ENCODE measurements at regions not wholly inside any gene's neighbourhood (a gene's known extent, or its start where the extent isn't known, plus 50 kb on each side); places are given as distances from the start of the nearest gene placed in this dataset.

DNA sequence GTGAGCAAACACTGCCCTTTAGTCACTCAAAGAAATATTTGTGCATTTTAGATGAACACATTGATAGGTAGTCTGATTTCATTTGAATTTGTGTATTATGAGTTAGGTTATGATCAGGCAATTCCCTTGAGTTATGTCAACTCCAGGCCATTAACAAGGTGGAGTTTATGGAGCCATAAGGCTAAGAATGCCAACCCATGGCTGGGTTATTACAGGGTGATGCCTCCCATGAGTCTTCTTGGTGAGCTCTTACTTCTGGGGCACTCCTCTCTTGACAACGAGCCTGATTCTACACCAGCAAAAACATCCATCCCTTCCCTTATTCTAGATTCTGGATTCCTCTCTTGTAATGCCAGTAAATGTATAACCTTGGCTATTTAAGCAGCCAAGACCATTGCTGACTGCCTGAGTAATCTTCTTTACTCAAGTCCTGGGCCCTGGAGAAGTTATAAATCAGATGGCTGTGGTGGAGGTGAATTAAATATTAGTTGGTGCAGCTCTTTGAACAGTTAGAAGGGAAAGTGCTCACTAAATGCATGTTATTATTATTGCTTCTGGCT is 645.7 kb upstream of the TENM4 start:
- ATAC-seq (ENCODE audit: poor library complexity) (no peak), DNase-seq (no peak)
- H3K4me3 ChIP-seq (ENCODE audit: low read length), result no peak overlapping the region
- ChIA-PET CTCF (no interaction called here), POLR2A (no interaction called here)
- H3K9me3 Mint-ChIP-seq, result peaks cover under 1% of the 10 kb centered on the region
- H3K4me1 Mint-ChIP-seq (ENCODE audit: low read depth), result no peaks in the 10 kb centered on the region
- H3K4me1 ChIP-seq (ENCODE audit: insufficient read depth, low read length), result no peaks in the 10 kb centered on the region
- H3K4me3 Mint-ChIP-seq, result no peak overlapping the region
- H3K9me3 ChIP-seq (ENCODE audit: control insufficient read depth in 1 of 2, insufficient read depth in 1 of 2, low read length in 2 of 2), result peaks cover 0 to 5% of the 10 kb centered on the region in 2 experiments
- H3K27ac ChIP-seq (ENCODE audit: low read depth in 1 of 2, low read length in 2 of 2), result no peak overlapping the region
- H3K36me3 ChIP-seq (ENCODE audit: insufficient read depth, low read length), result no peaks in the 10 kb centered on the region
- H3K27ac Mint-ChIP-seq, result no peak overlapping the region
- TF ChIP-seq, protein P1, sequence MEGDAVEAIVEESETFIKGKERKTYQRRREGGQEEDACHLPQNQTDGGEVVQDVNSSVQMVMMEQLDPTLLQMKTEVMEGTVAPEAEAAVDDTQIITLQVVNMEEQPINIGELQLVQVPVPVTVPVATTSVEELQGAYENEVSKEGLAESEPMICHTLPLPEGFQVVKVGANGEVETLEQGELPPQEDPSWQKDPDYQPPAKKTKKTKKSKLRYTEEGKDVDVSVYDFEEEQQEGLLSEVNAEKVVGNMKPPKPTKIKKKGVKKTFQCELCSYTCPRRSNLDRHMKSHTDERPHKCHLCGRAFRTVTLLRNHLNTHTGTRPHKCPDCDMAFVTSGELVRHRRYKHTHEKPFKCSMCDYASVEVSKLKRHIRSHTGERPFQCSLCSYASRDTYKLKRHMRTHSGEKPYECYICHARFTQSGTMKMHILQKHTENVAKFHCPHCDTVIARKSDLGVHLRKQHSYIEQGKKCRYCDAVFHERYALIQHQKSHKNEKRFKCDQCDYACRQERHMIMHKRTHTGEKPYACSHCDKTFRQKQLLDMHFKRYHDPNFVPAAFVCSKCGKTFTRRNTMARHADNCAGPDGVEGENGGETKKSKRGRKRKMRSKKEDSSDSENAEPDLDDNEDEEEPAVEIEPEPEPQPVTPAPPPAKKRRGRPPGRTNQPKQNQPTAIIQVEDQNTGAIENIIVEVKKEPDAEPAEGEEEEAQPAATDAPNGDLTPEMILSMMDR (IDR thresholded peaks at IDR 0.05), result no peak
- no peaks in the 10 kb centered on the region for H3K36me3 Mint-ChIP-seq (ENCODE audit: low read depth)
- intact Hi-C loops (cut with DNase I, micrococcal nuclease), result no loop called here
- H3K27me3 Mint-ChIP-seq, result no peaks in the 10 kb centered on the region
- no peaks in the 10 kb centered on the region for H3K27me3 ChIP-seq (ENCODE audit: control insufficient read depth in 1 of 2, insufficient read depth in 2 of 2, low read length in 2 of 2)

DNA sequence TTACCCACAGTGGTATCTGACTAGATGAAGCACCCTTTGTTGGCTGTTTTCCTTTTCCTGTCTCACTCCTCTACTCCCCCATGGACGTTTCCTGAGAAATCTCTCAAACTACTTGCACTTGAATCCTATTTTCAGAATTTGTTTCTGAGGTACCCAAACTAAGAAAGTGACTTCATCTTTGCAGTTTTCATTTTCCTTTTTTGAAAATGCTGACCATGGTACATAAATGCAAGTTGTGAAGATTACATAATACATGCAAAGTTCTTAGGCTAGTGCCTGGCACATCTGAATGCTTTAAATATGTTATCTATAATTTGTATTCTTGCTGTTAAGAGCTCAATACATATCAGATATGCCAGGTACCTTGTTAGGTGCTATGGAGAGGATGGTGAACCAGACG is 644.7 kb upstream of the TENM4 start:
- Histone ChIP-seq H3K4me3 (ENCODE audit: low read length) (no peak overlapping the region), H3K9me3 (ENCODE audit: control insufficient read depth in 1 of 2, insufficient read depth in 1 of 2, low read length in 2 of 2) (peaks cover 0 to 5% of the 10 kb centered on the region in 2 experiments), H3K27ac (ENCODE audit: low read depth in 1 of 2, low read length in 2 of 2) (no peak overlapping the region), H3K4me1 (ENCODE audit: insufficient read depth, low read length) (no peaks in the 10 kb centered on the region), H3K36me3 (ENCODE audit: insufficient read depth, low read length) (no peaks in the 10 kb centered on the region), H3K27me3 (ENCODE audit: control insufficient read depth in 1 of 2, insufficient read depth in 2 of 2, low read length in 2 of 2) (no peaks in the 10 kb centered on the region)
- H3K27ac Mint-ChIP-seq, result no peak overlapping the region
- no peak overlapping the region for H3K4me3 Mint-ChIP-seq
- peaks cover 4% of the 10 kb centered on the region for H3K9me3 Mint-ChIP-seq
- no peaks in the 10 kb centered on the region for H3K36me3 Mint-ChIP-seq (ENCODE audit: low read depth)
- TF ChIP-seq, protein P1 (IDR thresholded peaks at IDR 0.05), result no peak
- no peaks in the 10 kb centered on the region for H3K27me3 Mint-ChIP-seq
- ChIA-PET CTCF (no interaction called here), POLR2A (no interaction called here)
- ATAC-seq (ENCODE audit: poor library complexity) (no peak), DNase-seq (no peak)
- H3K4me1 Mint-ChIP-seq (ENCODE audit: low read depth), result no peaks in the 10 kb centered on the region
- intact Hi-C loops (cut with DNase I, micrococcal nuclease), result no loop called here

DNA sequence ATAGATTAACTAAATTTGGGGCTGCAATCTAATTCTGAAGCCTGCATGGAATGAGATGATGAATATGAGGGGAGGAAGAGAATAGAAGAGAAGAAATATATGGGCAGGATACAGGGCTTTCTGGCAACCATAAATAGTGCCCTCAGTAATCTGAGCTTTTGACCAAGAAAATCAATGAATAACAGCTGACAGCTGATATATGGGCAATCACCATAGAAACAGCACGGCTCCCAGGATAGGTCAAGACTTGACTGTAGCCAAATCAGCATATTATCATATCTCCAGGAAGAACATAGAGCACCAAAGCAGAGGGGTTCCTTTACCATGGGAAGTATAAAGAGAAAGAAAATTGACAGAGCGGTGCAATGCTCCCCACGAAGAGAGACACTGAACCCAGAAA is 643.8 kb upstream of the TENM4 start:
- POLR2A ChIA-PET, result no interaction called here
- Mint-ChIP-seq H3K9me3 (peaks cover 4% of the 10 kb centered on the region), H3K27me3 (no peaks in the 10 kb centered on the region), H3K27ac (no peak overlapping the region), H3K4me3 (no peak overlapping the region), H3K4me1 (ENCODE audit: low read depth) (no peaks in the 10 kb centered on the region), H3K36me3 (ENCODE audit: low read depth) (no peaks in the 10 kb centered on the region)
- no peaks in the 10 kb centered on the region for H3K27me3 ChIP-seq (ENCODE audit: control insufficient read depth in 1 of 2, insufficient read depth in 2 of 2, low read length in 2 of 2)
- TF ChIP-seq, protein P1 (IDR thresholded peaks at IDR 0.05), result no peak
- peaks cover 0 to 5% of the 10 kb centered on the region in 2 experiments for H3K9me3 ChIP-seq (ENCODE audit: control insufficient read depth in 1 of 2, insufficient read depth in 1 of 2, low read length in 2 of 2)
- ATAC-seq (ENCODE audit: poor library complexity) (no peak), DNase-seq (no peak)
- H3K27ac ChIP-seq (ENCODE audit: low read depth in 1 of 2, low read length in 2 of 2), result no peak overlapping the region
- CTCF ChIA-PET, result no interaction called here
- no peak overlapping the region for H3K4me3 ChIP-seq (ENCODE audit: low read length)
- intact Hi-C loops (cut with DNase I, micrococcal nuclease), result no loop called here
- no peaks in the 10 kb centered on the region for H3K36me3 ChIP-seq (ENCODE audit: insufficient read depth, low read length)
- H3K4me1 ChIP-seq (ENCODE audit: insufficient read depth, low read length), result no peaks in the 10 kb centered on the region

All from CD4-positive, alpha-beta T cell (primary cell).